HG03108 (cell line): ENCODE measurements at regions not wholly inside any gene's neighbourhood (a gene's known extent, or its start where the extent isn't known, plus 50 kb on each side); places are given as distances from the start of the nearest gene placed in this dataset.
"Not testable (repeated sequence)": the region's sequence is repeated elsewhere in the genome, so short reads cannot be mapped to it uniquely, and the experiment has no call there.

Experiments used
- ATAC-seq: cut with Tn5 transposase; IDR thresholded peaks from one replicate; pipeline ENCODE4 v1.9.1; 2021; ENCODE audit warnings: moderate library complexity; ENCODE audit not compliant: unreplicated experiment

GRCh38 chr12:9319044-9319841 lies 111.0 kb upstream of the PZP start:
- ATAC-seq: no peak

DNA sequence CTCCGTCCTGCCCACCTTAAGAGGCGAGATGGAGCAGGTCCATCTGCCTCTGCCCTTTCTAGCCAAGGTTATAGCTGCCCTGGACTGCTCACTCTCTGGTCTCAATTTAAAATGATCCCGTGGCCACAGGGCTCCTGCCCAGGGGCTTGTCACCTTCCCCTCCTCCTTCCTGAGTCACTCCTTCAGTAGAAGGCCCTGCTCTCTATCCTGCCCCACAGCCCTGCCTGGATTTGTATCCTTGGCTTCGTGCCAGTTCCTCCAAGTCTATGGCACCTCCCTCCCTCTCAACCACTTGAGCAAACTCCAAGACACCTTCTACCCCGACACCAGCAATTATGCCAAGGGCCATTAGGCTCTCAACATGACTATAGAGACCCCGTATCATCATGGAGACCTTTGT lies 105.3 kb upstream of the PZP start:
- ATAC-seq: not testable (repeated sequence)

- ATAC-seq: not testable (repeated sequence)
Measured at GRCh38 chr12:9312406-9313392, 104.5 kb upstream of the PZP start.

DNA sequence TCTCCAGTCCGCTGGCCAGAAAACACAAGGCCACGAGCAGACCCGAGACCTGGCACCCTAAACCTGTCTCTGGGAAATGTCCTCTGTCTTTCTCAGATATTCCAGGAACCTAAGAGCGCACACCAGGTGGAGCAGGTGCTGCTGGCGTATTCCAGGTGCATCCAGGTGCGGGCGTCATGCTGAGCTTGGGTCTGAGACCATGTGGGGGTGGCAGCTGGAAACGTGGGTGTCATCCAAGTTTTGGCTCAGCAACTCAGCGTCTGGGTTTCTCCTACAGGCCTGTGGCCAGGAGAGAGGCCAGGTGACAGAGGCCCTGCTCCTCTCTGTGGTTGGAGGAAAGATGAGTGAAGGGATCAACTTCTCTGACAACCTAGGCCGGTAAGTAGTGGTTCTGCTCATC lies 103.3 kb upstream of the PZP start:
- ATAC-seq: not testable (repeated sequence)

- ATAC-seq: not testable (repeated sequence)
Measured at GRCh38 chr12:9310645-9311044, 102.5 kb upstream of the PZP start.

DNA sequence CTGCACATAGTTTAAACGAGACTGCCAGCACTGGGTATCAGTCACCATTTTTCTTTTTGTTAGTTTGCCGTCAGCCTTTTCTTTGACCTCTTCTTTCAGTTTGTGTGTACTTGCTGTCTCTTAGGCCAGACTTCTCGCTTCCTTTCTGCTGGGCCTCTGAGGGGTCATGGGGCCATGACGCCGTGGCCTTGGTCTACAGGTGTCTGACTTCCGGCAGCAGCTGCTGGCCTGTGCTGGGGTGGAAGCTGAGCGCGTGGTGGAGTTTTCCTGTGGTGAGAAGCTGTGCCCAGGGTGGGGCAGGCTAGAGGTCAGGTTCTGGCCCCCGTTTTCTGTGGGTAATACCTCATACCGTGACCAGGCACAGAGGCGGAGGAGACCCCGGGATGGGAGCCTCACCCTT lies 101.6 kb upstream of the PZP start:
- not testable (repeated sequence) for ATAC-seq

DNA sequence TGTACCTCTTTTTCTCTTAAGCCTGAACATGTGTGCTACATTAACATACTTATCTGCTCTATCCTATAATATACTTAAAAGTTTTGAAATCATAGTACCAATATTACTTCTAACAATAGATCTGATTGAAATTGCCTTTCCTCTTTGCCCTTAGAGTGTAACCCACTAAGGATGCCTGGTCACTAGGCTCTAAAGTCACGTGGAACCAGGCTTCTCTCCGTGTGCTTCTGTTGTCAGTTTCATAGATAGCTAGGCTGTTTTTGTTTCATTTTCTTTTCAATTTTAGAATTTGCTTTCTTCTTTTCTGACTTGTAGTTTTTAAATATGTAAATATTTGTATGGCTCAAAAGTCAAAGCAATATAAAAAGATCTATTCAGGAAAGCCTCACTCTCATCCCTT lies 100.5 kb upstream of the PZP start:
- ATAC-seq: not testable (repeated sequence)

- ATAC-seq: not testable (repeated sequence)
Measured at GRCh38 chr12:9308163-9308562, 100.0 kb upstream of the PZP start.

DNA sequence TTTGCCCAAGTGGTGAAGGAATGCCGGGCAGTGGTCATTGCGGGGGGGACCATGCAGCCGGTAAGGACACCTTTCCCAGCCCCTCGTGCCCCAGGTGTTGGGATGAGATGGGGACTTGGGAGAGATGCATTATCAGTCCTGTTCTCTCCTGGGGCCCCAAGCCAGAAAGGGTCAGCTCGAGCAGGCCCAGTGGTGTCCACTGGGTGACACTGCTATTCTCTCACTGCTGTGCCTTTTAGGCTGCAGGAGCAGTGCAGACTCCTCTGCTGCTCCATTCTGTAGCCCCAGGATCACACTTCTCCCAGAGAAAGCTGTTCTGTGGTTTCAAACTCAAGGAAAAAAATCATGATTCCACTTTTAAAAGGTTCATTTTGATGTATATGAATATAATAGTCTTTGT lies 99.1 kb upstream of the PZP start:
- ATAC-seq: not testable (repeated sequence)

DNA sequence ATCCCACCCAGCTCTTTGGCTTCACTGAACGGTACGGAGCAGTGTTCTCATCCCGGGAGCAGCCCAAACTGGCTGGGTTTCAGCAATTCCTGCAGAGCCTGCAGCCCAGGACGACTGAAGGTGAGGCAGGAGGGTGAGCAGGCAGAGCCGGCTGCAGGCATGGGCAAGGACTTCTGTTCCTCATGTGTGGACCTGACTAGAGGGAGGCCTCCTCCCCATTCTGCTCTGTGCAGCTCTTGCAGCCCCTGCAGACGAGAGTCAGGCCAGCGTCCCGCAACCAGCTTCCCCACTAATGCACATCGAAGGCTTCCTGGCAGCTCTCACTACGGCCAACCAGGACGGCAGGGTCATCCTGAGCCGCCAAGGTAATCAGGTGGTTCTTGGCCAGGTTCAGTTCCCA lies 97.8 kb upstream of the PZP start:
- ATAC-seq: not testable (repeated sequence)

DNA sequence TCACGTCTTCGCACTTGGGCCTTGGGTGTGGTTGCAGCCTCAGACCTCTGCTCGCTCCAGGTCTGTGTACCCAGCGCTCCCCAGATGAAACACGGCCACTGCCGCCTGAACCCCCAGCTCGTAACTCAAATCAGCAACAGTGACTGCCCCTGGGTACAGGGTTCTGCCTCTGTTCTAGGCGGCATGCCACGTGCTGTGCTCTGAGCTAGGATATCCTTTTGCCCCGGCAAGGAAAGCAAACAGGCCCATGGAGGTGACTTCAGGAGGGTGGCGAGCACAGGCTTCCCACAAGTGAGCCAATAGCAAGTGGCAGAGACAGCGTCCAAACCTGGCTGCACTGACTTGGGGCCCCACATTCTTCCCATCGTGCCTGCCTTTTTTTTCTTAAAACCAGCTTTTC lies 96.3 kb upstream of the PZP start:
- ATAC-seq: not testable (repeated sequence)

DNA sequence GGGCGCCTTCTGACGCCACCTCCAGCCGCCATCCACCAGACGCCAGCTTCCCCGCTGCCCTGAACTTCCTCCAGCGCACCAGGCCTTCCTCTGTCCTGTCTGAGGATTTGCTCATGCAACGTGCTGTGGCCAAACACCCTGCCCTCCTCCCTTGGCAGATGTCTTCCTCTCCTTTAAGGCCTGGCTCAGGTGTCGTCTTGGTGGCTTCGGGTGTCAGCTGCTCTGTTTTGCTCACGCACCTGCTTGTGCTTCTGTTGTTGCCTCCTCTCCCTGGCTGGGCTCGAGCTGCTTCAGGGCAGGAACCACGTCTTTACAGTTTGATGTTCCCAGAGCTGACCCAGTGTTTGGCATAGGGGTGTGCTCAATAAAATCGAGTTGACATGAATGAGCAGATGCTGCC lies 87.7 kb upstream of the PZP start:
- not testable (repeated sequence) for ATAC-seq

- not testable (repeated sequence) for ATAC-seq
Measured at GRCh38 chr12:9294072-9294620, 86.0 kb upstream of the PZP start.

DNA sequence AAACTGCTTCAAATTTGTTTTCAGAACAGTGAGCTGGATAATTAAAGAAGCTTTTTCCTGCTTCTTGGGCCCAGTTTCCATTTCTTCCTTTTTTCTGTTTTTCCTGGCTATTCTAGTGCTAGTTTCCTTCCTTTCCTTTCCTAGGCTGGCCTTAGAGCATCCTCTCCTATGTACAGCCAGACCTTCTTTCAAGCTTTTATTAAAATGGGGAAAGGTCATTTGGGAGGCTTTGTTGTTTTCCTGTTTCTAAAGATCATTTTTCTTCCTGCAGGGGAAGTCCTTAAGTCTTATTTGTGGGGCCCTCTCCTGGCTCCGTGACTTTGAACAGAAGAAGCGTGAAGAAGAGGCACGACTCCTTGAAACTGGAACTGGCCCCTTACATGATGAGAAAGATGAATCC lies 85.2 kb upstream of the PZP start:
- ATAC-seq: not testable (repeated sequence)

DNA sequence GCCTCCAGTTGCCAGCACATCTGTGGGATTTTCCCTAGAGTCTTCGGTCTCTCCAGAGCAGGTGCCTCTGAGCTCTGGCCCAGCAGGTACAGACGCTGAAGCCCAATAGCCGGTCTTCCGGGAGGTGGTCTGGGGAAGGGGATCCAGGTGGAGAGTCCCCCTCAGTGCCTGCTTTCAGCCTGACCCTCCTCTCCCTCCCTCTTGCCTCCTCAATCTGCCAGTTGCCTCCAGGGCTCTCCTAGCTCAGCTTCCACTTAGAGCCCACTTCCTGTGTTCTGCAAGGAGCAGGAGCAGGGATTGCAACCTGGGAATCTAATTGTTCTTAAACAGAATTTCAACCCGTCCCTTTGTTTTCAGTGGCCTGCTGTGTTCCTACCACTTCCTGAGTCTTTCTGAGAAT lies 81.8 kb upstream of the PZP start:
- ATAC-seq: not testable (repeated sequence)

DNA sequence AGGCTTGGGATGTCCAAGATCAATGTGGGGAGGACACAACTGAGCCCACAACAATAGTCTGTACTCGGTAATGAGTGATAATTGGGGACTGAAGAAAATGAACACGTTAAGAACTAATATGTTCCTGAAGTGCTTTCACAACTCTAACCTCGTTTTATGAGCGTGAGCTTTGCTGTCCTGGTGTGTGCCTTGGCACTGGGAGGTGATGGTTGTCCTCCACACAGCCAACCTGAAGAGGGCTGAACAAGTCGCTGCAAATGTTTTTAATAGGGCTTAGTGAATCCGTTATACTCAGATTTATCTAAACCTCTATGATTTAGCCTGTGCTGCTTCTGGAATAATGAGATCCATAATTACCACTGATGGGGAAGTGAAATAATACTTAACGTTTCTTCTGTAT lies 76.5 kb upstream of the PZP start:
- ATAC-seq: not testable (repeated sequence)

DNA sequence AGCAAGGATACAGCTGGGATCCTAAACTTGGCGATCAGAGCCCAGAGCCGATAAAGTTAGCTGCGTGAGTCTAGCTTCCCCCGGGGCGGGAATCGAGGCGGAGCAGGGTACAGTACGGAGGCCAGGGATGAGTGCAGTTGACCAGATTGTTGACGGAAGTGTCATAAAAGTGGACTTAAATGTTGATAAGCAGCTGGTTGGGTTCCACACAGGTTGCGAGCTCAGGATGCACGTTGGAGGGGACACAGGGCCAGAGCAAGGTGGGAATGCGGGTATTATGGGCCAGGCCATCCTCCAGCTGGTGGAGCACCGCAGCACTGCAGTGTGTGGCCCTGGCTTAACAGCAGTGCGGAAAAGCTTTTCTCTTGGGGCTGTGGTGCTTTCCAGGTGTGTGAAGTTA lies 76.0 kb upstream of the PZP start:
- ATAC-seq: not testable (repeated sequence)

DNA sequence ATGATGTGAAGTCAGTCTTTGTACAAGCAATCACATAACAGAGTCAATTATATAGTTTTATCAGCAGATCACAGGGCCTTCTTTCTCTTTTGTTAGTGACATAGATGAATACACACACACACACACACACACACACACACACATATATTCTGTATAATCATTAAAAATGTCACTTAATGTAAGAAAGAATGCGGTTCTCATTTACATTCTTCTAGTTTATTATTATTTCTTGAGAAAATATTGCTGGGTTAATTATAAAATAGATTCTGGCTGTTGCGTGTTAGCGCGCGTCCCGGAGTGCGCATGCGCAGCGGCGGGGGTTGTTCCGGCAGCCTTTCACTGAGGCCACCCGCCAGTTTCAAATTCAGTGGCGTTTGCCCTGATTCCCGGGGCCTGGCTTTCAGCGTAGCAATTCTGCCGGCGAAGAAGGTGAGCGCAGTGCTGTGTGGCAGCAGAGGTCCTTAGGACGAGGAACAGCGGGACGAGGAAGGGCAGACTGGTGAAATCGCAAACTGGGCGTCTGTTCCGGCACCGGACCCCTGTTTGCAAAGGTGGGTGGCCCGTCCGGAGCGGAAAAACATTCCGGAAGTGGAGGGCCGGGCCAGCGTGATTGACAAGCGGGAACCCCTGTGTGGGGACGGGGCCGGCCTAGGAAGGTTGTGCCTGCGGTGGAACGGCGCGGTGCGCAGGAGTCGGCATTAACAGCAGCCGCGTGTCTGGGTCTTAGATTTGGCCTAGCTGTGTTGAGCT lies 75.3 kb upstream of the PZP start:
- not testable (repeated sequence) for ATAC-seq

- no peak for ATAC-seq
Measured at GRCh38 chr12:9276990-9277389, 68.8 kb upstream of the PZP start.

- ATAC-seq: no peak
Measured at GRCh38 chr12:9273276-9273675, 65.1 kb upstream of the PZP start.

DNA sequence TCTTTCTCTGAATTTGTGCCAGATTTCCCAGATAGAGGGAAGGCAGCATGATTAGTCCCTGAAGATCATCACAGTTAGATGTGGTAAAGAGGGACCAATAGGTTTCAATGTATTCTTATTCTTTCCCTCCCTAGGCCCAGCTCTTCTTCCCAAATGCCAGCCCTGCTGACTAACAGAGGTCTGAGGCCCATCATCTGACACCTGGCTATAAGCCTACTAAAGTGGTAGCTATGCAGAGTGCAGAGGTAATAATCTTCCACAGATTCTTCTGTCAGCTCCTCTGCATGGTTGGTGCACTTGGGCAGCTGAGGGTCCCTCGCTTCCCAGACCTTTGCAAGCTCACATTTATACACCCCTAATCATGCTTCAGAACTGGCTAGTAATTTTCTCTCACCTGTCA lies 63.7 kb upstream of the PZP start:
- no peak for ATAC-seq
